Lower leg skin (tissue), 4 donors: ENCODE measurements at regions not wholly inside any gene's neighbourhood (a gene's known extent, or its start where the extent isn't known, plus 50 kb on each side); places are given as distances from the start of the nearest gene placed in this dataset.

Source experiments
- DNase-seq, 2 donors: peaks; one replicate each; pipeline ENCODE4 v3.0.0-alpha.2; 2019; ENCODE audit warnings: low spot score in 2 of 2
- H3K4me3 ChIP-seq: fragments of 200-600 bp; sonication (generic); 2 replicates; pipeline ENCODE4 v1.5.1; 2017; ENCODE audit warnings: mild to moderate bottlenecking, low read depth; ENCODE audit not compliant: poor library complexity, severe bottlenecking
- POLR2A ChIP-seq, 2 donors: fragments of 450-650 bp; IDR thresholded peaks; one replicate each; pipeline ENCODE4 v1.6.1; 2016 to 2017; ENCODE audit warnings: antibody characterized with exemption in 2 of 2, mild to moderate bottlenecking in 1 of 2, moderate library complexity in 1 of 2
- WGBS, 2 donors: methylation state at CpG; one replicate each; pipeline ENCODE4 v1.1.5; 2018; 5-methylcytosine and 5-hydroxymethylcytosine counted together
- intact Hi-C: fragments of 100-400 bp; cut with DNase I; formaldehyde crosslinking; loops from one replicate; pipeline ENCODE4 v1.15.0; 2023; ENCODE audit warnings: low total_unique reads
- TF ChIP-seq, protein P1 (sequence below), 3 donors: fragments of 450-650 bp; IDR thresholded peaks; one replicate each; pipeline ENCODE4 v1.5.1; 2016; ENCODE audit warnings: antibody characterized with exemption in 3 of 3, mild to moderate bottlenecking in 3 of 3, moderate library complexity in 2 of 3

DNA sequence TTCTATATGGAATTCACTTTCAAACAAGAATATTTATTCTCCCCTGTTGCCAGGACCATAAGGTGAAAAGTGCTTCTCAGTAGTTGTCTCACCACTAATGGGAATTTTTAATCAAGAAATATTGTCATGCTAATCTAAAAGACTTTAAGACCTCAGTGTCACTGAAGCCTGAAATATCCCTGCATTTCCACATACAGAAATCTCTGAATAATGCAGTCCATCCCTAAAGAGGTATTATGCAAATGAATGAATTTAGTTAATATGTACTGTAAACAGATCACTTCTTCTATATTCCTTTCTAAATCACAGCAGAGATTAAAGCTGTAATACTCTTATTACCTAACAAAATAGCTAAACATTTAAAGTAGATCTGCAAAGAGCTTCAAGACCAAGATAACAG, 531.1 kb upstream of the CDH6 start:
- TF ChIP-seq, protein P1, sequence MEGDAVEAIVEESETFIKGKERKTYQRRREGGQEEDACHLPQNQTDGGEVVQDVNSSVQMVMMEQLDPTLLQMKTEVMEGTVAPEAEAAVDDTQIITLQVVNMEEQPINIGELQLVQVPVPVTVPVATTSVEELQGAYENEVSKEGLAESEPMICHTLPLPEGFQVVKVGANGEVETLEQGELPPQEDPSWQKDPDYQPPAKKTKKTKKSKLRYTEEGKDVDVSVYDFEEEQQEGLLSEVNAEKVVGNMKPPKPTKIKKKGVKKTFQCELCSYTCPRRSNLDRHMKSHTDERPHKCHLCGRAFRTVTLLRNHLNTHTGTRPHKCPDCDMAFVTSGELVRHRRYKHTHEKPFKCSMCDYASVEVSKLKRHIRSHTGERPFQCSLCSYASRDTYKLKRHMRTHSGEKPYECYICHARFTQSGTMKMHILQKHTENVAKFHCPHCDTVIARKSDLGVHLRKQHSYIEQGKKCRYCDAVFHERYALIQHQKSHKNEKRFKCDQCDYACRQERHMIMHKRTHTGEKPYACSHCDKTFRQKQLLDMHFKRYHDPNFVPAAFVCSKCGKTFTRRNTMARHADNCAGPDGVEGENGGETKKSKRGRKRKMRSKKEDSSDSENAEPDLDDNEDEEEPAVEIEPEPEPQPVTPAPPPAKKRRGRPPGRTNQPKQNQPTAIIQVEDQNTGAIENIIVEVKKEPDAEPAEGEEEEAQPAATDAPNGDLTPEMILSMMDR (IDR thresholded peaks at IDR 0.05), result no peak
- TF ChIP-seq POLR2A (IDR thresholded peaks at IDR 0.05), result no peak
- intact Hi-C loops, result loop anchor here (10.0 kb wide), 1 partner anchor 458 kb away; no protein-coding TSS in a partner anchor
- H3K4me3 ChIP-seq, result no peak overlapping the region
- no peak for DNase-seq

DNA sequence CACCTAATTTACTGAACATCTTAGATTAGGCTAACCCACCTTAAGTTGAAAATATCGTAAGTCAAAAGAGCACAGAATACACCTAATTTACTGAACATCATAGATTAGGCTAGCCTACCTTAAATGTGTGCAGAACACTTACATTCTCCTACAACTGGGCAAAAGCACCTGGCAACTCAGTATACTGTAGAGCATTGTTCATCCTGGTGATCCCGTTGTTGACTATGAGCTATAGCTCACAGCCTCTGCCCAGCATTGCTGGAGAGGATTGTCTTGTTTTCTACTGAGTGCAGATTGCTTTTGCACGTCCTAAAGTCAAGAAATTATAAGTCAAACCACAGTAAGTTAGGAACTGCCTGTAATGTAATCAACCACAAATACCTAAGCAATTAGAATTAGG, 531.8 kb upstream of the CDH6 start:
- 50 to 57% methylated on average over 3 of the region's 3 CpGs for whole genome bisulfite sequencing, 2 donors
- H3K4me3 ChIP-seq, result no peak overlapping the region
- intact Hi-C loops, result loop anchor here (10.0 kb wide), 1 partner anchor 457 kb away; no protein-coding TSS in a partner anchor
- TF ChIP-seq, protein P1 (IDR thresholded peaks at IDR 0.05), result no peak
- no peak for TF ChIP-seq POLR2A (IDR thresholded peaks at IDR 0.05)
- no peak for DNase-seq

DNA sequence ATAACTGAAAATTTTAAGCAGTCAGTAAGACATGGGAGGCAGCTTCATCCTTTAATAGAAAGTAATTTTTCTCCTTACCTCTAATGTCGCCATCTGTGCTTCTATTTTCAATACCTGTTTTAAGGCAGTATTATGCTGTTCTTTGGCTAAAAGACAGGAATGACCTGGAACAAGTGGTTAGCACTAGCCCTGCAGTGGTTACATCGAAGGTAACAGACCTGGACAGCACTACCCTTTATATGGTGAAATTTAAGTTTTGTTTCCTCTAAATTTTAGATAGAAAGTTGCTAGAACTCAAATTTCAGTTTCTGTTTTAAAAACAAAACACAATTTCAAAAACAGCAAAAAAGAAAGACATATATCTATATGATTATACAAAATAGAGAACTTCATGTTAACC, 534.1 kb upstream of the CDH6 start:
- WGBS, 2 donors, result 92 to 97% methylated on average over 2 of the region's 2 CpGs
- no peak for DNase-seq
- intact Hi-C loops, result no loop called here
- TF ChIP-seq, protein P1 (IDR thresholded peaks at IDR 0.05), result no peak
- TF ChIP-seq POLR2A (IDR thresholded peaks at IDR 0.05), result no peak
- no peak overlapping the region for H3K4me3 ChIP-seq

DNA sequence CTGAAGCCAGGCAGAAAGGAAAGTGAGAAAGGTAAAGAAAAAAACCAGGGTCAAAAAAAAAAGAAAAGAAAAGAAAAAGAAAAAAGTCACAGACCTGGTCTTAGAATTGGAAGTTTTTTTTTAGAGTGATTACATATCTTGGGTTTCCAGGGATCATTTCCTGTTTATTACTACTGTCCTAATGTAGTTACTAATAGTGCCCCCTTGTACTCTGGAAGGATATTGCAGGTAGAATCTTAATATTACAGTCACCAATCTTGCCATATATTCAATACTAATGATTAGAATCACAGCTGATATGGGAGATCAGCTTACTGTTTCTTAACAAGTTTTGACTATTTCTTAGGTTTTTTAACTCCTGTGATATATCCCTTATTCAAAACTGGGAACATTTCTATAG, 543.2 kb upstream of the CDH6 start:
- TF ChIP-seq POLR2A (IDR thresholded peaks at IDR 0.05), result no peak
- TF ChIP-seq, protein P1 (IDR thresholded peaks at IDR 0.05), result no peak
- intact Hi-C loops, result no loop called here
- DNase-seq, result no peak
- no peak overlapping the region for H3K4me3 ChIP-seq

DNA sequence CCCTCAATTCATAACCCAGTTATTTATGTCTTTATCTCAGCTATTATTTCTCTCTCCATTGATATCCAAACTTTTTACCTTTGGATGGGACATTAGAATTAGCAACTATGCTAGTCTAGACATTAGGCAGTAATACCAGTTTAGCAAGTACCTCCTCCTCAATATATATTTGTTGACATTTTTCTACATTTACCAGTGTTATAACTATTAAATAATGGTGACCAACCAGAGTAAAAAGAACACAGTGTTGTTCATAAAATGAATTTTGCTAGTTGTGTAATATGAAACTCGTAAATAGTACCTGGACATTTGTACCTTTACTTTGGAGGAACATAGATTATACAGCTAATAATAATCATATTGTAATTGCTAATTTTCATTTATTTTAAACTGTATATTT, 554.6 kb upstream of the CDH6 start:
- no peak overlapping the region for H3K4me3 ChIP-seq
- DNase-seq, result no peak
- TF ChIP-seq, protein P1 (IDR thresholded peaks at IDR 0.05), result no peak
- TF ChIP-seq POLR2A (IDR thresholded peaks at IDR 0.05), result no peak
- 80 to 86% methylated on average over 1 of the region's 1 CpG for WGBS, 2 donors
- intact Hi-C loops, result no loop called here

DNA sequence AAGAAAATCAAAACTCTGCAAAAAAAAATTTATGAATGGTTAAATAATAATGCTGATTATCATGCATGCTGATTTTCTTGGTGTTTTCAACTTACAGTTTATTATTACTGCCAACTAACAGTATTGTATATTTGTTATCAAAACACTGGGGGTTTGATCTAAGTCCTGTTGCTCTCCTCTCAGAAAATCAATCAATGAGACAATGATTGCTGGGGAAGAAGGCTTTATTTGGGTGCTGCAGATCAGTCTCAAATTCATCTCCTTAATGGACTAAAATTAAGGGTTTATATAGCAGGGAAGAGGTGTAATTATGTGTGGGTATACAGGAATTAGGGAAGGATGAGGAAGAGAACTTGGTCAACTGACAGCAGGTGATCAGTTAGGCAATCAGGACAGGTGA, 565.5 kb upstream of the CDH6 start:
- H3K4me3 ChIP-seq, result no peak overlapping the region
- TF ChIP-seq, protein P1 (IDR thresholded peaks at IDR 0.05), result no peak
- TF ChIP-seq POLR2A (IDR thresholded peaks at IDR 0.05), result no peak
- no peak for DNase-seq
- intact Hi-C loops, result no loop called here
